ENCODE measurements at regions not wholly inside any gene's neighbourhood (a gene's known extent, or its start where the extent isn't known, plus 50 kb on each side); places are given as distances from the start of the nearest gene placed in this dataset.

DNA sequence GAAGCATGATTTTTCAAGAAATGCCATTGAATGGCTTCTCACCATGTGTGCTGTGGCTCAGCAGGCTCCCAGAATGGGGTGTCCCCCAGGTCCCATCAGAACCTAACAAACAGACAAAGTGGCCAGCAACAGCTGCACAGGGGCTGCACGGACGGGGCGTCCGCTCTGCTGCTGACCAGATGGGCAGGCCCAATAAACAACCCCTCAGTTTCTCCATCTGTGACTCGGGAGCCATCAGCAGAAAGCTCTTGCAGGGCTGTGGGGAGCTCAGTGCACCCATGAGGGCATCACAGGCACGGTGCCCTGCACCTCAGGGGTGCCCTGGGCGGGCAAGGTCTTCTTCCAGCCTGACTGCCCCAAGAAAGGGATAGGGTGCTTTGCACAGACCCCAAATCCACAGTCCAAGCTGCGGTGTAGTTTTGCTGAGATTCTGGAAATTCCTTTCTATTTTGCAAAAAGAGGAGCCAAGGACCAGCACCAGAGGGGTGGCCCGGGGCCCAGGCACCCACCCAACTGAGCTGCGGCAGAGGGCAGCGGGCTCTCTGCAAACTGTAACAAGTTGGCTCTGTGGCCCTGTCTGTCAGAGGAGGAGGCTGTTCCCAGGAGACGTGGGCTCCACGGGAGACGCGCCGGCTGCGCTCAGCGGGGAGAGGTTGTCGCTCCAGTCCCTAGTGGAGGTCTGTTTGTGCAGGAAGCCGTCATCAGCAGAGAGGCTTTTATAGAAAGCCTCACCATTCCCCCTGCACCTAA lies 138.7 kb upstream of the PPP1R26 start:
- no peak for DNase-seq

DNA sequence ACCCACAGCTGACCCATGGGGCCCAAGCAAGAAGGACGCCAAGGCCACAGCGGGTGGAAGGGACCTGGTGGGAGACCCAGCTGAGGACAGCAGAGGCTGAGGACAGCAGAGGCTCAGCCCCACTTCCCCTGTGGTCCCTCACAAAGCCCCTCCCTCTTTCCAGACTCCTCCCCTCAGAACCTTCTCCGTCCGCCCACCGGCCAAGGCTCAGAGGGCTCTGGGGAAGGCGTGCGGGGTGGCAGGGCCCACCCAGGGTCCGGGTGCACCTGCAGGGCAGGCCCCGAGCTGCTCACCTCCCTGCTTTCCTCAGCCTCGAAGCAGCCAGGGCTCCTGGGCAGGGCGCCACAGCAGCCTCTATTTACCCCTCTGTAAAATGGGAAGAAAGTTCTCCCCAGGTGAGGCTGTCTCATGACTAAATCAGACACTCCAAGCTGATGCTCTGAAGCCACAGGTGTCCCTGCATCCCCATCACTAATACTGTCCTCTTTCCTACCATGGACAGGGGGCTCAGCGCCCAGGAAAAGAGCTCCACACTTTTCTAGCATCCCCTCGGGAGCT lies 137.9 kb upstream of the PPP1R26 start:
- no peak for DNase-seq

DNA sequence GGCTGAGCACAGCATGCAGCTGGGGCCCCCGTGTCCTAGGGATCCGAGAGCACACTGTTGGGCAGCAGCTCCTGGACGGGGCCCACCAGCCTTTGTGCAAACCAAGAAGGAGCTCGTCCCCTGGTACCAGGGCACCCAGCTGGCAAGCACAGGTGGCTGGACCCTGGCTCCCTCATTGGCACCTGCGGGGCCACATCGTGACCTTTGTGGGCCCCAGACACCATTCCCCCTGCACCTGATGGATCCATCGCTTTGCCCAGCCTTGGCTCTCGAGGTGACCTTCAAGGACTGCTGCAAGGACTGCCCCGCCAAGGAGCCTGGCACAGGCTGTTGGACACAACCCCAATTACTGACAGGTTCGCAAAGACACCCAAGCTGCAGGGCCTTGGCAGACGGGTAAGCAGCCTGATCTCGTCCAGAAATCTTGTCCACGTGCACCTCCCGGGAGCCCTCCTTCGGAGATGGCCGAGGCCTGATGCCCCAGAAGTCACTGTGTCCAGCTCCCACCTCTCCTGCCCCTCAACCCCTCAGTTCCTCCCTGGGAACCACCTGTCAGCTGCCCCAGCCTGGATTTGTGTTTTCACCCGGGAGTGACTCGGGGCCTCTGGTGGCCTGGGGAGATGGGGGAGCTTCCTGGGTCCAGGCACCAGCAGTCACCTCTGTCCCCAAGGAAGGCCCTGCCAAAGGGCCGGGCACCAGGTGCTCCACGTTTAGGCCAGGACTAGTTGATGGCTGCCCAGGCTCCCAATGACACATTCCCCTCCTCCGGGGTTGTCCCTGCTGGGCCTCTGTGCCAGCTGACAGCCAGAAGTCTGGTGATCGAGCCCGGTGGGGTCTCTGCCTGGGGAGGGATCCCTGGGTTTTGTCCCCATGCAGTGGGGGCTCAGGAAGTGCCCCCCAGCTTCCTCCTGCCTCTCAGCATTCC lies 137.1 kb upstream of the PPP1R26 start:
- no peak for DNase-seq

GRCh38 chr9:135343136-135343535 lies 136.4 kb upstream of the PPP1R26 start:
- no peak for DNase-seq

GRCh38 chr9:135343837-135344522 lies 135.6 kb upstream of the PPP1R26 start:
- peak; percentile 80 for DNase-seq

DNA sequence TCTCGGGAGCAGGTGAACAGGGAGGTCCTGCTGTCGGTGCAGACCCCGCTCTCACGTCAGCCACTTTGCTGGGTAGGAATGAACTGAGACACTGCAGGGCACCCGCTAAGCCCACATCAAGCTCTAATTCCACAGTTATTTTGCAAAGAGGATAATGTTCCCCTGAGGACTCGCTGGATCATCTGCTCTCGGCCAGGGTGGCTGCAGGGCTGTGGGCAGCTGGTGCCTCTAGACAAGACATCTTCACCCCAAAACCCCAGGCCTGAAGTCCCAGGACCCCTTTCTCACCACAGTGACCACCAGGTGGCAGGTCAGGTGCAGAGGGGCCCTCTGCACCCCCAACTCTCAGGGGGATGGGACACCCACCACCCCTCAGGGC lies 135.1 kb upstream of the PPP1R26 start:
- no peak for DNase-seq

- no peak for DNase-seq
Observed at GRCh38 chr9:135344915-135345500, 134.6 kb upstream of the PPP1R26 start.

DNA sequence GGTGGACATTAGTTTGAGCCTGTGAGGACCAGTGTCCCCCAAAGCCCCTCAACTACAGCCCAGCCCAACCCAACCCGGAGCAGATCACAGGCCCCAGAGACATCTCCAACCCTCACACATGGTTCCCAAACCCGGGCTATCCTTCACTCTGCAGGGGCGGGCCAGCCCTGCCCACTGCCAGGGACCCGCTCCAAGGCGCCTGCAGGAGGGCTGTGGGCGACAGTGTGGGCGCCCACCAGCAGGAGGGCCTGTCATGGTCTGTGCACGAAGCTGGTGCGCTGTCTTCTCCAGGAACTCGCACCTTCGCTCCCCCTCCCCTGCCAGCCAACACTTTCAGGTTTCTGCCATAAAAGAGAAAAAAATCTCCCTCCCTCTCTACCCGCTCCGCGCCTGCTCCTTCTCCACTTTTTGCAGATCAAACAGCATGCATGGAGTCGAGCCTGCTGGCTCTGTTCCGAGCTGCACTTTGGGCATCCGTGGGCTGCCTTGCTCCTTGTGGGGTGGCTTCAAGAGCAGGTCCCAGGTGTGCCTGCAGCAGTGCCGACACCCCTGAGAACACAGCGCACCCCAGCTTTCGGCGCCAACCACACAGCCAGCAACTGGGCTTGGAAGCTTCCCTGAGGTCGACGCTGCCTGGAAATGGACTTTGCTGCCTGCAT lies 133.7 kb upstream of the PPP1R26 start:
- DNase-seq, result no peak

- no peak for DNase-seq
Observed at GRCh38 chr9:135346438-135347050, 133.0 kb upstream of the PPP1R26 start.

DNA sequence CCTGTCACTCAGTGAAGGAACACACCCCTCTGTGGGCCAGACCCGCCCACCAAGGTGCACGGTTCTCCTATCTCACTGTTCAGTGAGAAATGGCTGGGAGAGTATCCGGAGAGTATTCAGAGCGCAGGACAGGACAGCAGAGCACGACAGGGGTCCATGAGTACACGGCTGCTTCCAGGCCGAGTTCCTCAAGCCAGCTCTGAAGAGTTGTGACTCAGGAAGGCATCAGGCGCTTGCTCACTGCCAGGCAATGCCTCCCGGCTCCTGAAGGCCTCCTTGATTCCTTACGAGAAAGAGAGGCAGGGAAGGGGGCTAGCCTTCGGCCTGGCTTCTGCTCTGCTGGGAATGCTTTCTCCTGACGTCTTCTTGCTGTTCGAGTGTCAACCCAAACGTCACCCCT lies 132.1 kb upstream of the PPP1R26 start:
- DNase-seq, result no peak

GRCh38 chr9:135348076-135348787 lies 131.3 kb upstream of the PPP1R26 start:
- no peak for DNase-seq

DNA sequence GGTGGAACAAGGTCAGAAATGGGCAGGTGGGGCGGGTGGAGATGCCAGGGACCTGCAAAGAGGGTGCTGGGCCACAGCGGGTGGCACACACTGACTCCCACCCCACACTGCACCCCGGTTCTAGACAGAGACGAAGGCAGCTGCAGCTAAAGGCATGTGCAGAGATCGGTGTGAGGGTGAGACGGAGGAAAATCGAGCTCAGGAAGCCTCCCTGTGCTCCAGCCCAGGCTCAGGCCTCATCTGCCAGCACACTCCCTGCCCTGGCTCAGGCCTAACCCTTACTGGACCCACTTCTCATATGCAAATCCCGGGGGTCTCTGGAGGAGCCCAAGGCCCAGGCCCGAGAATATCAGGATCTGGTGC lies 130.8 kb upstream of the PPP1R26 start:
- no peak for DNase-seq

- peak; percentile 31 for DNase-seq
Observed at GRCh38 chr9:135349212-135350002, 130.2 kb upstream of the PPP1R26 start.

GRCh38 chr9:135350003-135350315 lies 129.6 kb upstream of the PPP1R26 start:
- no peak for DNase-seq

DNA sequence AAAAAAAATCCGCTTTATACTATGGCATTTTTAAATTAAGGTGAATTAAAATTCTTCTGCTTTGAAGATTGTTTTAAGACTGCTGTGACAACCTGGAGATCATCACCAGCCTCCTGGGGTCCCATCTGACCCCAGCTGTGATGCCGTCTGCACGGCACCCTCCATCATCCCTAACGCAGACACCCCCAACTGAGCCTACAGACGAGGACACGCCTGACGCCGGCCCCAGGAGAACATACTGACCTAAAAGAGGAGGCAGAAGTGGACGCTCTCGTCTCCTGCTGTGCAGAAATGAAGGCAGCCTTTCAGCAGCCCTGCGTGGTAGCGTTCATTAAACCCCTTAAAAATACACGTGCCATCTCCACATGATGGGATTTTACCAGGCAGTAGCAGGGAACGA lies 125.6 kb upstream of the PPP1R26 start:
- no peak for DNase-seq

- DNase-seq, result no peak
Observed at GRCh38 chr9:135355521-135356011, 124.0 kb upstream of the PPP1R26 start.

- no peak for DNase-seq
Observed at GRCh38 chr9:135356021-135356420, 123.6 kb upstream of the PPP1R26 start.

GRCh38 chr9:135356796-135357195 lies 122.8 kb upstream of the PPP1R26 start:
- DNase-seq, result no peak

DNA sequence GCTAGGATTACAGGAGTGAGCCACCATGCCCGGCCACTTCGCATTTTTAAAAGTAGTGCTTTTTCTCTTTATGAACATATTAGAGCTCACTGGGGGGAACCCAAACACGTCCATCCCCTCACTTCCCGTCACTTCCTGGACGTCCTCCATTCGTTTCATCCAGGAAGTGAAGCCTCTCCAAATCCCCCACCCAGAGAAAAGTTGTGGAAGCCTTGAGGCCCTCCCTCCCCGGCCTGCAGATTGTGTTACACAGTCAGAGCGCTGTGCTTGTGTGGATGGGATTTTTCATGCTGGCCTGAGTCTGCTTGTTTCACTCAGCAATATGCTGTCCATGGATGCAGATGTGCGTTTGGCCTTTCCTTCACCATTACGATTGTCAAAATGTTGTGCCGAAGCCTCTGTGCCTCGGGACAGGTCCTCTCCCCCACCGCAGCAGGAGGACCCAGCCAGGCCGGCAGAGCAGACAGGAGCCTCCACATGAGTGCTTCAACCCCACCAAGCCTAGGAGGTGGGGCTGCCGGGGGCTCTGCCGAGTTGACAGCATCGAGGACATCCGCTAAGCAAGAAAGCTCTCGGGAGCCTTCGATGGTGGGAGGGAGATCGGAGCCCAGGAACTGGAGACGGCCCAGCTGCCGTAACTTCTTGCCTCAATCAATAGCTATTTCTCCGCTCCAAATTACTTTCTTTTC lies 121.6 kb upstream of the PPP1R26 start:
- peak; percentile 75 for DNase-seq

All from tongue (tissue), 1 donor.